GM12872 (cell line): ENCODE measurements at regions not wholly inside any gene's neighbourhood (a gene's known extent, or its start where the extent isn't known, plus 50 kb on each side); places are given as distances from the start of the nearest gene placed in this dataset.

Source experiments
- TF ChIP-seq, protein P1 (sequence below): IDR thresholded peaks from 3 replicates; pipeline ENCODE4 v1.5.1; 2011; ENCODE audit warnings: low read depth, mild to moderate bottlenecking, low read length, moderate library complexity; ENCODE audit not compliant: insufficient read depth

DNA sequence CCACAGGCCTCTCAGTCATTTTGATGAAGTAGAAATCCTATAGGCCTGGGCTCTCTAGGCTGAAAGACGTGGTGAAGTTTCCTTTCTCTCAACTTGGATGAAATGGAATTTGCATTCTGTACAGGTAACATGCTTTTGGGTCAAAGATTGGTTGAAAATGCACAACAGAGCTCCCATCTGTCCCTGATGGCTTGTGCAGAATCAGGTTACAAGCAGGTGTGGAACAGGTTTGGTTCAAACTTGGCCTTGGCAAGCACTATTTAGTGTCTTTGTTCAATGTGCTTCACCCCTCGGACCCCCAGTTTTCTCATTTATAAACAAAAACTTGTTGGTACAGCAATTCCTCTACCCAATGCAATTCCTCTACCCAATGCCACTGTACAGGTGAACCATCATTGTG lies 1493.0 kb downstream of the AACS start:
- TF ChIP-seq, protein P1, sequence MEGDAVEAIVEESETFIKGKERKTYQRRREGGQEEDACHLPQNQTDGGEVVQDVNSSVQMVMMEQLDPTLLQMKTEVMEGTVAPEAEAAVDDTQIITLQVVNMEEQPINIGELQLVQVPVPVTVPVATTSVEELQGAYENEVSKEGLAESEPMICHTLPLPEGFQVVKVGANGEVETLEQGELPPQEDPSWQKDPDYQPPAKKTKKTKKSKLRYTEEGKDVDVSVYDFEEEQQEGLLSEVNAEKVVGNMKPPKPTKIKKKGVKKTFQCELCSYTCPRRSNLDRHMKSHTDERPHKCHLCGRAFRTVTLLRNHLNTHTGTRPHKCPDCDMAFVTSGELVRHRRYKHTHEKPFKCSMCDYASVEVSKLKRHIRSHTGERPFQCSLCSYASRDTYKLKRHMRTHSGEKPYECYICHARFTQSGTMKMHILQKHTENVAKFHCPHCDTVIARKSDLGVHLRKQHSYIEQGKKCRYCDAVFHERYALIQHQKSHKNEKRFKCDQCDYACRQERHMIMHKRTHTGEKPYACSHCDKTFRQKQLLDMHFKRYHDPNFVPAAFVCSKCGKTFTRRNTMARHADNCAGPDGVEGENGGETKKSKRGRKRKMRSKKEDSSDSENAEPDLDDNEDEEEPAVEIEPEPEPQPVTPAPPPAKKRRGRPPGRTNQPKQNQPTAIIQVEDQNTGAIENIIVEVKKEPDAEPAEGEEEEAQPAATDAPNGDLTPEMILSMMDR = no peak

GRCh38 chr12:126558810-126559209 lies 1493.6 kb downstream of the AACS start:
- TF ChIP-seq, protein P1 = no peak

DNA sequence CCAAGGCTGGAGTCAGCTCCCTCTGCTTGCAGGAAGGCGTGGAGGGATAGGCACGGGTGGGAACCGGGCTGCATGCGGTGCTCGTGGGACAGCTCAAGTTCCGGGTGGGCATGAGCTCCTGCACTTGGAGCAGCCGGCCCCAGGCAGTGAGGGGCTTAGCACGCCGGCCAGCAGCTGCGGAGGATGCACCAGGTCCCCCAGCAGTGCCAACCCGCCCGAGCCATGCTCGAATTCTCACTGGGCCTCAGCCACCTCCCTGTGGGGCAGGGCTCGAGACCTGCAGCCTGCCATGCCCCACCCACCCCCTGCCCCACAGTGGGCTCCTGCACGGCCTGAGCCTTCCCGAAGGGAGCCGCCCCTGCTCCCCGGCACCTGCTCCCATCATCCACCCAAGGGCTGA lies 1501.8 kb downstream of the AACS start:
- TF ChIP-seq, protein P1 = no peak

GRCh38 chr12:126569706-126570105 lies 1504.5 kb downstream of the AACS start:
- TF ChIP-seq, protein P1 = no peak

DNA sequence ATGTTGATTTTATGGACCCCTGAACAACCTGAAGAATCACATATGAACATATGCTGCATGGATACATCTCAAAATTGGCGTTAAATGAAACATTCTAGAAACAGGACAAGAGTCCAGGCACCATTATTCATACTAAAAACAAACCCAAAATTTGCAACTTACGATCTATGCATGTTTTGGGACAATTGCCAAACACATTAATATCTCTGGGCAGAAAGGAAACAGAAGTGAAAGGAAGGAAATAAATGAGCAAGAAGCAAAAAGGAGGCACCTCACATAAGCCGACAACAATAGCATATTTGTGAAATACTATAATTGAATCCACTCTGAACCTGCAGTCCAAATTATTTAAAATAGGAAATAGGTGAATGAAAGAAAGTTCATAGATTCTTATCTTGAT lies 1505.3 kb downstream of the AACS start:
- TF ChIP-seq, protein P1 = no peak

DNA sequence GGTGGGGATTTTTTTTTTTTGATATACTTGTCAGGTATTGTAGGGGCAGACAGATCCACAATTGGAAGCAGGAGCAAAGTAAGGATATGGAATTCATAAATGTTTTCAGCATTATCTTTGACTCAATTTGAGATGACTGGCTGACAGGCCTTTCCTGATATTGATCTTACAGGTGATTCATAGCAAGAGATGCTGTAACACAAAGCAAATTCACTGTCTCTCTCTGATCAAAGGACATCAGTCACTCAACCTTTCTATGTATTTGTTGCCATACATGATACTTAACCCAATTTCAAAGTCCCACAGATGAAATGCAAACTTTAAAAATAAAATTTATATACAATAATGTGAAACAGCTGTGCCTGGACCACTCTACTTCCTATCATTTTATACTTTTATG lies 1506.9 kb downstream of the AACS start:
- TF ChIP-seq, protein P1 = no peak

DNA sequence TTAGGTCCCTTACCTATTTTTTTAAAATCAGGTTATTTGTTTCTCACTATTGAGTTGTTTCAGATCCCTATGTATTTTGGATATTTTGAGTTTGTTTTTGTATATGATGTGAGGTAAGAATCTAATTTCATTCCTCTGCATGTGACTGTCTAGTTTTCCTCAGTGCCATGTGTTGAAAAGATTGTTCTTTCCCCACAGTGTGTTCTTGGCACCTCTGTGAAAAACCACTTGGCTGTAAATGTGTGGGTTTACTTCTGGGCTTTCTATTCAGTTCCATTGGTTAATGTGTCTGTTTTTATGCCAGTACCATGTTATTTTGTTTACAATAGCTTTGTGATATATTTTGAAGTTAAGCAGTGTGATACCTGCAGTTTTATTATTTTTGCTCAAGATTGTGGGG lies 1516.4 kb downstream of the AACS start:
- TF ChIP-seq, protein P1 = no peak

DNA sequence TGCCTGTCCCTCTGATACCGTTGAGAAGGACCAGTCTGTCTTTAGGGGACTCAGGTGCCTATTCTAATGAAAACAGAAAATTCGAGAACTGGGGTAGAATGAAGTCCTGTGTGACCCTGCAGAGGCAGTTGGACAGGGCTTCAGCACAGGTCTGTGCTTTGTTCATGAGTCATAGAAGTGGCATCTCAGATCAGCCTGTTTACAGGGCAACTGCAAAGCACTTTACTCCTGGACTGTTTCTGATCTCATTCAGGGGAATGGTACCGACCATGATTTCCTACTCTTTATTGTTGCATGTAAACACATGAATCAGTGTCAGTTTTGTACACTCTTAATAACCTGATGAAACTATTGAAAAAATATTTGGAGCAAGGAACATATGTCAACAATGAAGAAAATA lies 1517.0 kb downstream of the AACS start:
- TF ChIP-seq, protein P1 = no peak
